Transverse colon (tissue), 4 donors: ENCODE measurements at regions not wholly inside any gene's neighbourhood (a gene's known extent, or its start where the extent isn't known, plus 50 kb on each side); places are given as distances from the start of the nearest gene placed in this dataset.
"Not testable (repeated sequence)": the region's sequence is repeated elsewhere in the genome, so short reads cannot be mapped to it uniquely, and the experiment has no call there.

Experiments used
- CTCF ChIP-seq, 5 experiments: fragments of 200-600 bp in 3 of 5; fragments of 450-650 bp in 2 of 5; sonication (generic) in 3 of 5; IDR thresholded peaks; 1 replicate in 2 of 5; 2 replicates in 3 of 5; pipeline ENCODE4 v1.5.1; 2016 to 2017; ENCODE audit warnings: antibody characterized with exemption in 5 of 5, inconsistent platforms in 3 of 5, mild to moderate bottlenecking in 2 of 5, moderate library complexity in 1 of 5
- EP300 ChIP-seq: sonication (generic); formaldehyde crosslinking; IDR thresholded peaks from one replicate; pipeline ENCODE4 v1.6.1; 2017; ENCODE audit warnings: antibody characterized with exemption, low read depth
- POLR2A ChIP-seq: fragments of 450-650 bp; IDR thresholded peaks from one replicate; pipeline ENCODE4 v1.6.1; 2016; ENCODE audit warnings: antibody characterized with exemption, mild to moderate bottlenecking, moderate library complexity
- POLR2AphosphoS5 ChIP-seq, 3 donors: sonication (generic); formaldehyde crosslinking; IDR thresholded peaks; one replicate each; pipeline ENCODE4 v1.6.1; 2016; ENCODE audit warnings: antibody characterized with exemption in 3 of 3

- TF ChIP-seq CTCF (IDR thresholded peaks at IDR 0.05); POLR2A; EP300; POLR2AphosphoS5 (IDR thresholded peaks at IDR 0.05): not testable (repeated sequence)
These were observed 122.9 kb downstream of the OR4M2 start for GRCh38 chr15:22203208-22203607.
